ENCODE measurements at regions not wholly inside any gene's neighbourhood (a gene's known extent, or its start where the extent isn't known, plus 50 kb on each side); places are given as distances from the start of the nearest gene placed in this dataset.

- no peak for TF ChIP-seq CTCF (IDR thresholded peaks at IDR 0.05)
- no peak for TF ChIP-seq POLR2A (IDR thresholded peaks at IDR 0.05)
Measured at GRCh38 chr1:56331892-56332567, 247.3 kb downstream of the PLPP3 start.

Data from lower leg skin (tissue), 3 donors.